ENCODE measurements at regions not wholly inside any gene's neighbourhood (a gene's known extent, or its start where the extent isn't known, plus 50 kb on each side); places are given as distances from the start of the nearest gene placed in this dataset.
"Not testable (repeated sequence)": the region's sequence is repeated elsewhere in the genome, so short reads cannot be mapped to it uniquely, and the experiment has no call there.

DNA sequence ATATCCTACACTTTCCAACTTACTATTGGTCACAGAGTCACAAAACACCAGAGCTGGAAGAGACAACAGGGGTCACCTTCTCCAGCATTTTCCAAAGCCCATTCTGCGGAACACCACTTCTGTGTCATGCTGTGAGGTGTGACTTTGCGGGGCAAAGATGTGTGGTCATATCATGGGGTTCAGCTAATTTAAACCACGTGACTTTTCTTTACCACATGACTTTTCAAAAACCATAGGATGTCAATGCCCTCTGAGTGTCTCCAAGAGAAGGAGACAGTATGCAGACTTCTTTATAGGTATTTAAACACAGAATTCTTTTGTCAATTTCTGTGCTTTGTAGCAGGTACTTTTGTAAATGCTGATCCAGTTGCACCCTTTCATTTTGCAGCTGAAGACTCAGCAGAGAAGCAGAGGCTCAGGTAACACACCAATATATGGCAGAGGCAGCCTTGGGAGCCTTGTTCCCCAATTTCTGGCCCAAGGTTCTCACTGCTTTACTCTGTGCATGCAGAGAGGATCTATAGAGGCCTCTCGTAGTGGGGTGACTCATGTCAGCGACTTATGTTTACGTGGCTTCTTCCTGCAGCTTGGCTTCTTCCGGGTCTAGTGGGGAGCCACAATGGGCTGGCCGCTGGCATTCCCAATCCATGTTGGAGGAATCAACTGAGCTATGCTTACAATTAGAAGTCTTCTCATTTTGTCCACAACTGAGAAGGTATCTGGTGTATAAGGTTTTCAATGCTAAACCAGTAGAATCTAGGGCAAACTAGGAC lies 104.0 kb upstream of the RHOBTB1 start:
- intact Hi-C loops (cut with DNase I): no loop called here
- no peaks in the 10 kb centered on the region for H3K36me3 ChIP-seq
- no peaks in the 10 kb centered on the region for H3K27me3 ChIP-seq (replicated peaks; ENCODE audit: insufficient read depth)
- H3K9me3 ChIP-seq: no peaks in the 10 kb centered on the region
- DNase-seq (ENCODE audit: low spot score): no peak
- no peak overlapping the region for H3K27ac ChIP-seq
- no peak overlapping the region for H3K4me3 ChIP-seq
- H3K4me1 ChIP-seq (replicated peaks): no peaks in the 10 kb centered on the region
- 96% methylated on average over 8 of the region's 8 CpGs for WGBS
- TF ChIP-seq, protein P1, sequence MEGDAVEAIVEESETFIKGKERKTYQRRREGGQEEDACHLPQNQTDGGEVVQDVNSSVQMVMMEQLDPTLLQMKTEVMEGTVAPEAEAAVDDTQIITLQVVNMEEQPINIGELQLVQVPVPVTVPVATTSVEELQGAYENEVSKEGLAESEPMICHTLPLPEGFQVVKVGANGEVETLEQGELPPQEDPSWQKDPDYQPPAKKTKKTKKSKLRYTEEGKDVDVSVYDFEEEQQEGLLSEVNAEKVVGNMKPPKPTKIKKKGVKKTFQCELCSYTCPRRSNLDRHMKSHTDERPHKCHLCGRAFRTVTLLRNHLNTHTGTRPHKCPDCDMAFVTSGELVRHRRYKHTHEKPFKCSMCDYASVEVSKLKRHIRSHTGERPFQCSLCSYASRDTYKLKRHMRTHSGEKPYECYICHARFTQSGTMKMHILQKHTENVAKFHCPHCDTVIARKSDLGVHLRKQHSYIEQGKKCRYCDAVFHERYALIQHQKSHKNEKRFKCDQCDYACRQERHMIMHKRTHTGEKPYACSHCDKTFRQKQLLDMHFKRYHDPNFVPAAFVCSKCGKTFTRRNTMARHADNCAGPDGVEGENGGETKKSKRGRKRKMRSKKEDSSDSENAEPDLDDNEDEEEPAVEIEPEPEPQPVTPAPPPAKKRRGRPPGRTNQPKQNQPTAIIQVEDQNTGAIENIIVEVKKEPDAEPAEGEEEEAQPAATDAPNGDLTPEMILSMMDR (IDR thresholded peaks at IDR 0.05): no peak

DNA sequence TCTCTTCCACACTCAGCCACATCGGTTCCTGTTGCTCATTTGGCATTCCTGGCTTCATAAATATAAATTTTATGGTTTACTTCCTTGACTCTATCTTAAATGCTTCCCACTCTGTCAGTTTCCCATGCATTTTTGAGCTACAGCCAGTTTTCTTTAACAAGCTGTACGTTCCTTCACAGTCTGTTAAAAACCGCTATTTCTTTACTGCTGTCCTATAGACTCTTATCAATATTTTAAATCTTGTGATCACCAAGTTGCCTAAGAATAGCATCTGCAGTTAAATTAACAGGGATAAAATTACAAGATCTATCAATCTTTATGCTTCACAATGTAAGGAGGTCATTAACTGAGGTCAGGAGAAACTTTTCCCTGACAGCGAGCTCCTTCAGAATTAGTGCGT lies 103.1 kb upstream of the RHOBTB1 start:
- WGBS: 27% methylated on average over 5 of the region's 5 CpGs
- TF ChIP-seq, protein P1 (IDR thresholded peaks at IDR 0.05): no peak
- no peak for TF ChIP-seq POLR2AphosphoS5 (IDR thresholded peaks at IDR 0.05)
- no peak for TF ChIP-seq POLR2A (IDR thresholded peaks at IDR 0.05)
- no peaks in the 10 kb centered on the region for H3K27me3 ChIP-seq (replicated peaks; ENCODE audit: insufficient read depth)
- no peak overlapping the region for H3K4me3 ChIP-seq
- intact Hi-C loops (cut with DNase I): no loop called here
- H3K36me3 ChIP-seq: no peaks in the 10 kb centered on the region
- no peaks in the 10 kb centered on the region for H3K9me3 ChIP-seq
- no peak overlapping the region for H3K27ac ChIP-seq
- DNase-seq (ENCODE audit: low spot score): no peak
- no peaks in the 10 kb centered on the region for H3K4me1 ChIP-seq (replicated peaks)

- H3K4me3 ChIP-seq; intact Hi-C loops (cut with DNase I); H3K27ac ChIP-seq; H3K9me3 ChIP-seq; DNase-seq (ENCODE audit: low spot score); H3K36me3 ChIP-seq; H3K27me3 ChIP-seq (replicated peaks; ENCODE audit: insufficient read depth); H3K4me1 ChIP-seq (replicated peaks): not testable (repeated sequence)
- 94% methylated on average over 5 of the region's 5 CpGs for WGBS
Observed at GRCh38 chr10:61045480-61045879, 101.5 kb upstream of the RHOBTB1 start.

DNA sequence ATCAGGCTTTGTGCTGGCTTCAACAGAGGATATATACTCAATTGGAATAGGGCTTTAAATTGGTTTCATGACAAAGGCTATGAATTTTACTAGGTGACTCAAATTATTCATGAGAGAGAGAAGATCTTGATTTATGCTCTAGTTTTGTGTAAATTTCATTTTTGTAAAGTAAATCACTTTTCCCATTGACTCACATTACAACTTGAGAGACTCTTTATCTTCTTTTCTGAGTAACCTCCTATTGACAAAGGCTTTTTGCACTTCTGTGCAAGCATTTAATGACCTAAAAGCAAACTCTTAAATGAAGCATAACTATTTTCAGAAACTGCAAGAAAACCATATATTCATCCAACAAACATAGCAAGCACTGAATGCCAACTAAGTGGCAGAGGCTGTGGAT lies 98.5 kb upstream of the RHOBTB1 start:
- Histone ChIP-seq H3K27me3 (replicated peaks; ENCODE audit: insufficient read depth) (no peaks in the 10 kb centered on the region), H3K4me1 (replicated peaks) (no peaks in the 10 kb centered on the region), H3K36me3 (no peaks in the 10 kb centered on the region), H3K4me3 (no peak overlapping the region), H3K9me3 (no peaks in the 10 kb centered on the region), H3K27ac (no peak overlapping the region)
- DNase-seq (ENCODE audit: low spot score): no peak
- TF ChIP-seq POLR2A (IDR thresholded peaks at IDR 0.05) (no peak), POLR2AphosphoS5 (IDR thresholded peaks at IDR 0.05) (no peak)
- TF ChIP-seq, protein P1 (IDR thresholded peaks at IDR 0.05): no peak
- intact Hi-C loops (cut with DNase I): no loop called here

GRCh38 chr10:61040399-61041016 lies 96.5 kb upstream of the RHOBTB1 start:
- H3K4me1 ChIP-seq (replicated peaks): no peaks in the 10 kb centered on the region
- no peak overlapping the region for H3K27ac ChIP-seq
- intact Hi-C loops (cut with DNase I): no loop called here
- DNase-seq (ENCODE audit: low spot score): no peak
- no peaks in the 10 kb centered on the region for H3K27me3 ChIP-seq (replicated peaks; ENCODE audit: insufficient read depth)
- no peak overlapping the region for H3K4me3 ChIP-seq
- H3K36me3 ChIP-seq: no peaks in the 10 kb centered on the region
- 96% methylated on average over 27 of the region's 30 CpGs for WGBS
- no peak for TF ChIP-seq POLR2A (IDR thresholded peaks at IDR 0.05)
- TF ChIP-seq, protein P1 (IDR thresholded peaks at IDR 0.05): no peak
- TF ChIP-seq POLR2AphosphoS5 (IDR thresholded peaks at IDR 0.05): no peak
- H3K9me3 ChIP-seq: no peaks in the 10 kb centered on the region

Data from prostate gland (tissue), 2 donors.